Adrenal gland (tissue), 5 donors: ENCODE measurements at regions not wholly inside any gene's neighbourhood (a gene's known extent, or its start where the extent isn't known, plus 50 kb on each side); places are given as distances from the start of the nearest gene placed in this dataset.

ENCODE experiments used
- POLR2A ChIP-seq, 2 donors: fragments of 450-650 bp; IDR thresholded peaks; one replicate each; pipeline ENCODE4 v1.6.1; 2017; ENCODE audit warnings: antibody characterized with exemption in 2 of 2, mild to moderate bottlenecking in 2 of 2, moderate library complexity in 1 of 2
- TF ChIP-seq, protein P1 (sequence below), 6 experiments: fragments of 450-650 bp in 4 of 6; fragments of 200-600 bp in 2 of 6; sonication (generic) in 1 of 6; IDR thresholded peaks; 1 replicate in 5 of 6; 2 replicates in 1 of 6; pipeline versions ENCODE4 v1.5.1 to v1.8.0; 2016 to 2021; ENCODE audit warnings: antibody characterized with exemption in 6 of 6, mild to moderate bottlenecking in 2 of 6, moderate library complexity in 1 of 6
- donor health status: DM: no; HTN: no; CAD: no.

DNA sequence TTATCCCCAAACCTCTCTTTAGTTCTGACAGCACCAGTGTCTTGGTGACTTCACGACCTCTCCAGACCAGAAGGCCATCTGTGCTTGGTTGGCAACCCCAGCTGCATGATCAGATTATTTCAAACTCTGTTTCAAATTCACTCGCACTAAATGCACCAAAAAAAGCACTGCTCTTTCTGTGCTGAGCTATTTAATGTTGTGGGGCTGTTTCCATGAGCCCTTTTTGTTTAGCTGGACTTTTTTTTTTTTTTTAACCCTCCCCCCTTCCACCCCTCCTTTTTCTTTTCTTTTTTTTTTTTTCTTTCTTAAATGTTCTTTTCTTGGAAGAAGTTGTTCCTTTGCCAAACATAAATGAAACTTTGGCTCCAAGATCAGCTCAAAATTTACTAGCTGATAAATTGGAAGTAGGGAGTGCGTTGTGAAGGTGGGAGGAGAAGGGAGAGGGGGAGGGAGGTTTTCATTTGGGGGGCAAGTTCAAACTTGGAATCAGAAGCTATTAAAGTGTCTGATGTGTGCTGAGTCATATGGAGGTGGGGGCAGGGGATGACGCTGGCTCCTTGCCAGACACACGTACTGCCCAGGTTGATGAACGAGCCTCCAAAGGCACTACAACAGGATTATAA, 543.0 kb upstream of the TNP1 start:
- TF ChIP-seq, protein P1, sequence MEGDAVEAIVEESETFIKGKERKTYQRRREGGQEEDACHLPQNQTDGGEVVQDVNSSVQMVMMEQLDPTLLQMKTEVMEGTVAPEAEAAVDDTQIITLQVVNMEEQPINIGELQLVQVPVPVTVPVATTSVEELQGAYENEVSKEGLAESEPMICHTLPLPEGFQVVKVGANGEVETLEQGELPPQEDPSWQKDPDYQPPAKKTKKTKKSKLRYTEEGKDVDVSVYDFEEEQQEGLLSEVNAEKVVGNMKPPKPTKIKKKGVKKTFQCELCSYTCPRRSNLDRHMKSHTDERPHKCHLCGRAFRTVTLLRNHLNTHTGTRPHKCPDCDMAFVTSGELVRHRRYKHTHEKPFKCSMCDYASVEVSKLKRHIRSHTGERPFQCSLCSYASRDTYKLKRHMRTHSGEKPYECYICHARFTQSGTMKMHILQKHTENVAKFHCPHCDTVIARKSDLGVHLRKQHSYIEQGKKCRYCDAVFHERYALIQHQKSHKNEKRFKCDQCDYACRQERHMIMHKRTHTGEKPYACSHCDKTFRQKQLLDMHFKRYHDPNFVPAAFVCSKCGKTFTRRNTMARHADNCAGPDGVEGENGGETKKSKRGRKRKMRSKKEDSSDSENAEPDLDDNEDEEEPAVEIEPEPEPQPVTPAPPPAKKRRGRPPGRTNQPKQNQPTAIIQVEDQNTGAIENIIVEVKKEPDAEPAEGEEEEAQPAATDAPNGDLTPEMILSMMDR (IDR thresholded peaks at IDR 0.05): no peak
- TF ChIP-seq POLR2A (IDR thresholded peaks at IDR 0.05): no peak
